SKM-1 treated with dmso at 0.1 percent for 144 hours (cell line): ENCODE measurements at regions not wholly inside any gene's neighbourhood (a gene's known extent, or its start where the extent isn't known, plus 50 kb on each side); places are given as distances from the start of the nearest gene placed in this dataset.
"Not testable (repeated sequence)": the region's sequence is repeated elsewhere in the genome, so short reads cannot be mapped to it uniquely, and the experiment has no call there.

Source experiments
- DNase-seq: peaks from one replicate; lab custom pipeline; 2025; ENCODE audit not compliant: unreplicated experiment; lab: John Stamatoyannopoulos, UW

- DNase-seq = no peak
Observed at GRCh38 chr13:69649063-69649392, 458.6 kb upstream of the ATXN8OS start.

GRCh38 chr13:69648340-69649062 lies 459.1 kb upstream of the ATXN8OS start:
- DNase-seq = no peak

- no peak for DNase-seq
Observed at GRCh38 chr13:69644447-69644846, 463.2 kb upstream of the ATXN8OS start.

- DNase-seq = no peak
Observed at GRCh38 chr13:69641773-69642172, 465.9 kb upstream of the ATXN8OS start.

GRCh38 chr13:69633044-69633443 lies 474.6 kb upstream of the ATXN8OS start:
- DNase-seq = no peak

GRCh38 chr13:69623973-69624372 lies 483.7 kb upstream of the ATXN8OS start:
- no peak for DNase-seq

- no peak for DNase-seq
Observed at GRCh38 chr13:69619651-69620050, 488.0 kb upstream of the ATXN8OS start.

- no peak for DNase-seq
Observed at GRCh38 chr13:69618838-69619237, 488.8 kb upstream of the ATXN8OS start.

- no peak for DNase-seq
Observed at GRCh38 chr13:69618393-69618792, 489.2 kb upstream of the ATXN8OS start.

GRCh38 chr13:69617587-69617986 lies 490.0 kb upstream of the ATXN8OS start:
- DNase-seq = no peak

GRCh38 chr13:69616396-69616795 lies 491.2 kb upstream of the ATXN8OS start:
- no peak for DNase-seq

- DNase-seq = not testable (repeated sequence)
Observed at GRCh38 chr13:69615055-69615454, 492.6 kb upstream of the ATXN8OS start.

GRCh38 chr13:69604698-69605097 lies 502.9 kb upstream of the ATXN8OS start:
- DNase-seq = no peak

- no peak for DNase-seq
Observed at GRCh38 chr13:69603144-69603853, 504.3 kb upstream of the ATXN8OS start.

- no peak for DNase-seq
Observed at GRCh38 chr13:69601661-69602060, 506.0 kb upstream of the ATXN8OS start.

- DNase-seq = no peak
Observed at GRCh38 chr13:69600811-69601210, 506.8 kb upstream of the ATXN8OS start.

GRCh38 chr13:69597088-69597487 lies 510.5 kb upstream of the ATXN8OS start:
- DNase-seq = no peak

GRCh38 chr13:69595181-69595580 lies 512.4 kb upstream of the ATXN8OS start:
- DNase-seq = no peak

- no peak for DNase-seq
Observed at GRCh38 chr13:69591437-69591836, 516.2 kb upstream of the ATXN8OS start.

GRCh38 chr13:69589531-69590235 lies 517.9 kb upstream of the ATXN8OS start:
- no peak for DNase-seq

- no peak for DNase-seq
Observed at GRCh38 chr13:69585656-69586055, 522.0 kb upstream of the ATXN8OS start.

- no peak for DNase-seq
Observed at GRCh38 chr13:69580255-69580654, 527.4 kb upstream of the ATXN8OS start.
